H9 (cell line): ENCODE measurements at regions not wholly inside any gene's neighbourhood (a gene's known extent, or its start where the extent isn't known, plus 50 kb on each side); places are given as distances from the start of the nearest gene placed in this dataset.

Source experiments
- DNase-seq: peaks from one replicate; pipeline ENCODE4 v3.0.0-alpha.2; 2017
- H2AFZ ChIP-seq: one replicate; pipeline ENCODE4 v1.6.1; 2013; ENCODE audit warnings: mild to moderate bottlenecking, low read length, control low read depth, moderate library complexity
- H2AK5ac ChIP-seq: 2 replicates; pipeline ENCODE4 v1.6.1; 2013; ENCODE audit warnings: low read length, control low read depth, mixed read lengths; ENCODE audit not compliant: insufficient read length
- H2BK120ac ChIP-seq: one replicate; pipeline ENCODE4 v1.6.1; 2013; ENCODE audit warnings: low read depth, mild to moderate bottlenecking, low read length, control low read depth, inconsistent platforms; ENCODE audit not compliant: poor library complexity, severe bottlenecking
- H2BK12ac ChIP-seq: 2 replicates; pipeline ENCODE4 v1.6.1; 2013; ENCODE audit warnings: low read length, control low read depth, mixed read lengths, low read depth; ENCODE audit not compliant: insufficient read length
- H2BK15ac ChIP-seq: 2 replicates; pipeline ENCODE4 v1.6.1; 2013; ENCODE audit warnings: low read depth, low read length, control low read depth
- H2BK20ac ChIP-seq: one replicate; pipeline ENCODE4 v1.6.1; 2013; ENCODE audit warnings: low read depth, mild to moderate bottlenecking, low read length, control low read depth, inconsistent platforms; ENCODE audit not compliant: poor library complexity, severe bottlenecking
- H2BK5ac ChIP-seq: 2 replicates; pipeline ENCODE4 v1.6.1; 2013; ENCODE audit warnings: low read length, control low read depth, mixed read lengths; ENCODE audit not compliant: insufficient read length
- H3K14ac ChIP-seq: 2 replicates; pipeline ENCODE4 v1.6.1; 2013; ENCODE audit warnings: low read length, control low read depth; ENCODE audit not compliant: insufficient read depth
- H3K18ac ChIP-seq: 2 replicates; pipeline ENCODE4 v1.6.1; 2013; ENCODE audit warnings: low read depth, mild to moderate bottlenecking, mixed read lengths, low read length, control low read depth; ENCODE audit not compliant: insufficient read length
- H3K23ac ChIP-seq: 2 replicates; pipeline ENCODE4 v1.6.1; 2013; ENCODE audit warnings: low read length, control low read depth, mixed read lengths, low read depth; ENCODE audit not compliant: insufficient read length
- H3K23me2 ChIP-seq: 2 replicates; pipeline ENCODE4 v1.6.1; 2013; ENCODE audit warnings: low read depth, mild to moderate bottlenecking, mixed read lengths, low read length, control low read depth; ENCODE audit not compliant: insufficient read length, poor library complexity, severe bottlenecking
- H3K27ac ChIP-seq: 2 replicates; pipeline ENCODE4 v1.5.1; 2013; ENCODE audit warnings: low read length, control low read depth, mixed read lengths, low read depth; ENCODE audit not compliant: insufficient read length
- H3K27me3 ChIP-seq: 2 replicates; pipeline ENCODE4 v1.6.1; 2013; ENCODE audit warnings: low read length, control low read depth, inconsistent platforms; ENCODE audit not compliant: insufficient read depth
- H3K4ac ChIP-seq: 2 replicates; pipeline ENCODE4 v1.6.1; 2013; ENCODE audit warnings: low read depth, mild to moderate bottlenecking, control low read depth, inconsistent platforms, low read length, moderate library complexity
- H3K4me1 ChIP-seq: 2 replicates; pipeline ENCODE4 v1.6.1; 2013; ENCODE audit warnings: low read length, control low read depth, inconsistent platforms; ENCODE audit not compliant: insufficient read depth
- H3K4me2 ChIP-seq: 2 replicates; pipeline ENCODE4 v1.6.1; 2013; ENCODE audit warnings: low read length, control low read depth, mixed read lengths; ENCODE audit not compliant: insufficient read length, insufficient read depth
- H3K56ac ChIP-seq: 2 replicates; pipeline ENCODE4 v1.6.1; 2013; ENCODE audit warnings: low read depth, mild to moderate bottlenecking, mixed read lengths, low read length, control low read depth; ENCODE audit not compliant: insufficient read length
- H3K79me1 ChIP-seq: 2 replicates; pipeline ENCODE4 v1.6.1; 2013; ENCODE audit warnings: low read depth, mild to moderate bottlenecking, moderate library complexity, low read length, control low read depth, inconsistent platforms; ENCODE audit not compliant: insufficient read depth, poor library complexity, severe bottlenecking
- H3K79me2 ChIP-seq: 2 replicates; pipeline ENCODE4 v1.6.1; 2013; ENCODE audit warnings: low read length, control low read depth, inconsistent platforms; ENCODE audit not compliant: insufficient read depth
- H3K9ac ChIP-seq: 2 replicates; pipeline ENCODE4 v1.6.1; 2013; ENCODE audit warnings: low read length, control low read depth, mixed read lengths; ENCODE audit not compliant: insufficient read length; ENCODE audit errors: extremely low read depth
- H3K9me3 ChIP-seq: one replicate; pipeline ENCODE4 v1.6.1; 2013; ENCODE audit warnings: low read depth, low read length, inconsistent platforms; ENCODE audit not compliant: control insufficient read depth
- H3T11ph ChIP-seq: one replicate; pipeline ENCODE4 v1.6.1; 2013; ENCODE audit warnings: mild to moderate bottlenecking, low read length, control low read depth, inconsistent platforms
- H4K20me1 ChIP-seq: one replicate; pipeline ENCODE4 v1.6.1; 2013; ENCODE audit not compliant: control insufficient read depth, insufficient read length, insufficient read depth
- H4K5ac ChIP-seq: 2 replicates; pipeline ENCODE4 v1.6.1; 2013; ENCODE audit warnings: low read depth, mild to moderate bottlenecking, mixed read lengths, low read length, control low read depth; ENCODE audit not compliant: insufficient read length
- H4K8ac ChIP-seq: replicated peaks from 2 replicates; pipeline ENCODE4 v1.6.1; 2013; ENCODE audit warnings: low read length, control low read depth, mixed read lengths, low read depth; ENCODE audit not compliant: insufficient read length
- H4K91ac ChIP-seq: 2 replicates; pipeline ENCODE4 v1.6.1; 2013; ENCODE audit warnings: low read depth, mild to moderate bottlenecking, moderate library complexity, mixed read lengths, low read length, control low read depth; ENCODE audit not compliant: insufficient read length
- H3K27ac Mint-ChIP-seq, 3 experiments: 2 replicates in 2 of 3; 3 replicates in 1 of 3; pipeline ENCODE4 v1.8.0; 2020 to 2021; ENCODE audit warnings: mixed read lengths in 3 of 3, mild to moderate bottlenecking in 1 of 3, moderate library complexity in 1 of 3
- H3K27me3 Mint-ChIP-seq: 2 replicates; pipeline ENCODE4 v1.8.0; 2021; ENCODE audit warnings: low read depth, mild to moderate bottlenecking, moderate library complexity, mixed read lengths
- H3K36me3 Mint-ChIP-seq, 3 experiments: 2 replicates in 2 of 3; 3 replicates in 1 of 3; pipeline ENCODE4 v1.8.0; 2020 to 2021; ENCODE audit warnings: low read depth in 3 of 3, mixed read lengths in 3 of 3; ENCODE audit not compliant: insufficient read depth in 1 of 3
- H3K4me1 Mint-ChIP-seq, 2 experiments: 2 replicates each; pipeline ENCODE4 v1.8.0; 2020; ENCODE audit warnings: mixed read lengths in 2 of 2
- H3K4me3 Mint-ChIP-seq, 2 experiments: 2 replicates in 1 of 2; 3 replicates in 1 of 2; pipeline ENCODE4 v1.8.0; 2020 to 2021; ENCODE audit warnings: mild to moderate bottlenecking in 2 of 2, mixed read lengths in 2 of 2, moderate library complexity in 1 of 2
- H3K9me3 Mint-ChIP-seq, 2 experiments: 2 replicates in 1 of 2; 3 replicates in 1 of 2; pipeline ENCODE4 v1.8.0; 2020; ENCODE audit warnings: mild to moderate bottlenecking in 2 of 2, mixed read lengths in 2 of 2, moderate library complexity in 1 of 2
- CTCF ChIP-seq: fragments of 200-600 bp; sonication (generic); conservative IDR thresholded peaks from 3 replicates; pipeline ENCODE4 v1.8.0; 2021; ENCODE audit warnings: antibody characterized with exemption, mild to moderate bottlenecking
- WGBS: extraction: QIAGEN DNeasy Blood & Tissue Kit; methylation state at CpG from one replicate; pipeline ENCODE4 v1.1.7; 2013; ENCODE audit warnings: missing lambda C conversion rate, low lambda C conversion rate, mixed read lengths; ENCODE audit not compliant: insufficient read length; ENCODE audit errors: extremely low coverage; 5-methylcytosine and 5-hydroxymethylcytosine counted together

- H2AK5ac ChIP-seq = no peak overlapping the region
- no peak for TF ChIP-seq CTCF
- no peak overlapping the region for H3K4ac ChIP-seq
- H3K9ac ChIP-seq = no peak overlapping the region
- H3K9me3 ChIP-seq = no peaks in the 10 kb centered on the region
- H4K91ac ChIP-seq = no peak overlapping the region
- H2BK12ac ChIP-seq = no peak overlapping the region
- Mint-ChIP-seq H3K27me3 (peaks cover 7% of the 10 kb centered on the region), H3K27ac (no peak overlapping the region), H3K36me3 (peaks cover 0 to 2% (median 0%) of the 10 kb centered on the region in 3 experiments; a peak in 1 of 7 replicates), H3K9me3 (peaks cover 0 to 6% of the 10 kb centered on the region in 2 experiments; a peak in 4 of 5 replicates), H3K4me1 (peaks cover 16 to 19% of the 10 kb centered on the region in 2 experiments), H3K4me3 (no peak overlapping the region)
- no peak overlapping the region for H2BK20ac ChIP-seq
- no peak overlapping the region for H3K27ac ChIP-seq
- no peak overlapping the region for H3K23ac ChIP-seq
- H3T11ph ChIP-seq = no peak overlapping the region
- no peak overlapping the region for H2BK120ac ChIP-seq
- no peaks in the 10 kb centered on the region for H3K27me3 ChIP-seq
- no peaks in the 10 kb centered on the region for H3K79me1 ChIP-seq
- DNase-seq = no peak
- no peak overlapping the region for H4K5ac ChIP-seq
- no CpG with 5 or more reads among the region's 3 CpGs for WGBS
- no peaks in the 10 kb centered on the region for H3K4me1 ChIP-seq
- H4K20me1 ChIP-seq = no peaks in the 10 kb centered on the region
- no peak overlapping the region for H2BK15ac ChIP-seq
- H3K4me2 ChIP-seq = no peak overlapping the region
- H2AFZ ChIP-seq = no peak overlapping the region
- no peaks in the 10 kb centered on the region for H3K23me2 ChIP-seq
- no peak overlapping the region for H3K56ac ChIP-seq
- H2BK5ac ChIP-seq = no peak overlapping the region
- H4K8ac ChIP-seq = no peak overlapping the region
- H3K79me2 ChIP-seq = no peaks in the 10 kb centered on the region
- no peak overlapping the region for H3K14ac ChIP-seq
- H3K18ac ChIP-seq = no peak overlapping the region
Observed at GRCh38 chr9:89845321-89845720, 240.5 kb downstream of the GADD45G start.
